ENCODE measurements at regions not wholly inside any gene's neighbourhood (a gene's known extent, or its start where the extent isn't known, plus 50 kb on each side); places are given as distances from the start of the nearest gene placed in this dataset.

DNA sequence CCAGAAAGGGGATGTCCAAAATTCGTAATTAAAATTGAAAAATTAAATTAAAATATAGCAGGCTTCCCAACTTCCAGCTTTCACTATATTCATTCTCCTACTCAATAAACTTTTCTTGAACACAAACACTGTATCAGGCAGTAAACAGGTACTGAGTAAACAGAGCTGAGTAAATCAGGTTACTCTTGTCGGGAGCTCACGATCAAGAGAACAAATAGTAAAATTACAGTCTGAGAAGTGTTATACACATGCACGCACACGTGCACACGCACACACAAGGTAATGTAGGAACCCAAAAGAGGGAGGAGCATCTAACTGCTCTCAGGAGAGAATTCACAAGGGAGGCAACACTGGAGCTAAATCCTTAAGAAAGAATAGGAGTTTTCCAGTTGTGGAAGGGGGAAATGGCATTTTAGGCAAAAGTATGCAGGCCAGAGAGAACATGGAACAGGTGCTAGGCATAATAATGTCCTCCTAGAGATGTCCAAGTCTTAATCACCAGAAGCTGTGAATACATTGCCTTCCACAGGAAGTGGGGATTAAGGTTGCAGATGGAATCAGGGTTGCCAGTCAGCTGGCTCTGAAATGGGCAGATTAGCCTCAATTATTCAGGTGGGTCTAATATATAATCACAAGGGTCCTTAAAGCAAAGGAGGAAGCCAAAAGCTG lies 598.8 kb upstream of the BRINP1 start:
- no peak overlapping the region for H3K27ac Mint-ChIP-seq
- H3K9me3 Mint-ChIP-seq = no peaks in the 10 kb centered on the region
- H3K4me1 Mint-ChIP-seq = peaks cover 20% of the 10 kb centered on the region
- TF ChIP-seq, protein P1, sequence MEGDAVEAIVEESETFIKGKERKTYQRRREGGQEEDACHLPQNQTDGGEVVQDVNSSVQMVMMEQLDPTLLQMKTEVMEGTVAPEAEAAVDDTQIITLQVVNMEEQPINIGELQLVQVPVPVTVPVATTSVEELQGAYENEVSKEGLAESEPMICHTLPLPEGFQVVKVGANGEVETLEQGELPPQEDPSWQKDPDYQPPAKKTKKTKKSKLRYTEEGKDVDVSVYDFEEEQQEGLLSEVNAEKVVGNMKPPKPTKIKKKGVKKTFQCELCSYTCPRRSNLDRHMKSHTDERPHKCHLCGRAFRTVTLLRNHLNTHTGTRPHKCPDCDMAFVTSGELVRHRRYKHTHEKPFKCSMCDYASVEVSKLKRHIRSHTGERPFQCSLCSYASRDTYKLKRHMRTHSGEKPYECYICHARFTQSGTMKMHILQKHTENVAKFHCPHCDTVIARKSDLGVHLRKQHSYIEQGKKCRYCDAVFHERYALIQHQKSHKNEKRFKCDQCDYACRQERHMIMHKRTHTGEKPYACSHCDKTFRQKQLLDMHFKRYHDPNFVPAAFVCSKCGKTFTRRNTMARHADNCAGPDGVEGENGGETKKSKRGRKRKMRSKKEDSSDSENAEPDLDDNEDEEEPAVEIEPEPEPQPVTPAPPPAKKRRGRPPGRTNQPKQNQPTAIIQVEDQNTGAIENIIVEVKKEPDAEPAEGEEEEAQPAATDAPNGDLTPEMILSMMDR (IDR thresholded peaks at IDR 0.05) = no peak
- no peak overlapping the region for H3K4me3 Mint-ChIP-seq
- H3K36me3 Mint-ChIP-seq (ENCODE audit: low read depth) = no peaks in the 10 kb centered on the region
- H3K27me3 Mint-ChIP-seq (ENCODE audit: low read depth, poor library complexity) = peaks cover 8% of the 10 kb centered on the region
- DNase-seq = no peak

DNA sequence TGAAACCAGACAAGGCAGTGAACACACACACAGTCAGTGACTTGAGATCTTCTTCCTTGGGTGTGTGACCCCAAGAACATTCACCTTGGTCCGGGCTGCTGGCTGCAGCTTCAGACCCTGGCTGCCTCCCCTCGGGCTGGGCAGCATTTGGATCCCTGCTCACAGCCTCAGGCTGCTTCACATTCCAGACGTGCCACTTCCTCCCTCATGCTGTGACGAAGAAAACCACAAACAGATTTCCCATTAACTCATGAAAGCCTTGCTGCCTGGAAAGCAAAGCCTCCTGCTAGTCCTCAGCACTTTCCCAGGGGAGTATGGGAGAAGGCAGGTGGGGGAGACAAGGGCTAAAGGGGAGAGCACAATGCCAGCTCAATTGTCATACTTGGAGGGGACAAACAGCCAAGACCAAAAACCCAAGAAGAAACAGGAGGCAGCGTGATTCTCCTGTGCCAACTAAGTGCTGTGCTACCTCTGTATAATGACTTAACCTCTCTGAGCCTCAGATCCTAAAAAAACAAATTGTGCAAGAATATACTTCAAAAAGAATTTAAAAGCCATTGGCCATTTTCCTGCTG lies 594.6 kb upstream of the BRINP1 start:
- peaks cover 8% of the 10 kb centered on the region for H3K27me3 Mint-ChIP-seq (ENCODE audit: low read depth, poor library complexity)
- no peaks in the 10 kb centered on the region for H3K9me3 Mint-ChIP-seq
- no peak overlapping the region for H3K4me3 Mint-ChIP-seq
- TF ChIP-seq, protein P1 (IDR thresholded peaks at IDR 0.05) = no peak
- no peak overlapping the region for H3K27ac Mint-ChIP-seq
- H3K4me1 Mint-ChIP-seq = peaks cover 17% of the 10 kb centered on the region
- DNase-seq = peak; percentile 37
- no peaks in the 10 kb centered on the region for H3K36me3 Mint-ChIP-seq (ENCODE audit: low read depth)

DNA sequence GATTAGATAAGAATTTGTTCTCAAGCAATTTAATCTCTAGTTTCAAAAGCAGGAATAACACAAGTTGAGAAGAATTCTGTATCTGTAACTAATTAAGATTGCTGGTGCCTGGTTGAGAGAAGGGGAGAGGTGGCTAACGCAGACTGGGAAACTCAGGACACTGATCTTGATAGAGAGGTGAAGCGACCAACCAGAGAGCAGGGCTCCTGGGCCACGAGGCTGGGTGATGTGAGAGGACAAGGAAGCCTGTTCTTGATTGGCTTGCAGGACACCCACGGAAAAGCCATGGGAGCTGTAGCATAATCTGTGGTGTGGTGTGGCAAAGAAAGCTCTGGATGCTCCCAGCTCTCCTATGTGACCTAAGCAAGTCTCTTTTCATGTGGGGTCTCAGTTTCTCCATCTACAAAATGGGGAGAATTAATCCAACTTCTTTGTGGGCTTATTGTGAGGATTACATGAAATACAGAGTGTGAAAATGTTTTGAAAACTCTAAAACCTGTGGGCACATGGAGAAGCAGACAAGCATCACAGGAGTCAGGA lies 594.1 kb upstream of the BRINP1 start:
- H3K4me1 Mint-ChIP-seq = peaks cover 15% of the 10 kb centered on the region
- H3K27ac Mint-ChIP-seq = no peak overlapping the region
- TF ChIP-seq, protein P1 (IDR thresholded peaks at IDR 0.05) = no peak

DNA sequence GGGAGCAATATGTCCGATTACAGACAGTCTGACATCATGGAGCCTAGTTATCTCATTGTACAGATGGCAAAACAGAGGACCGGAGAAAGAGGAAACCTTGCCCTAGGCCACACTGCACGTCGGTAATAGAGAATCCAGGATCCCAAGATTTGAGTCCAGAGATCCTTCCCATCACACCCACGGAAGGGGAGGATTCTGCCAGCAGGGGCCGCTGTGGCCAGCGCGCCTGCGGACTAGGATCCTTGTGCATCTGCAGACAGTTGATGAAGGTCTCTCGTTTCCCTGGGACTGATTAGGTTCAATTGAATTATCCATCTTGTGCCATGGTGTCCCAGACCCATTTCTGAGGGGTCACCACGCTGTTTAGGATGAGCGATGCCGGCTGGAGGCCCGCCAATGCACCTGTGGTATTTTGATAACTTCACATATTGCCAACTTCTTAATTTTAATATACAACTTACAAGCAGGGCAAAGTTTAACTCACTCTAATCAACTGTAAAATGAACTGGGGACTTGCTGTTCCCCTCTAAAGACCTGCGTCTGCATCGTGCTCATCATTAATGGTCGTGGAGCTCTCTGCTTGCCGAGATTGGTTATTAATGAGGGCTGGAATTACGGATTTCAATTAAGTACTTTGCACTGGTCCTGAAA lies 592.7 kb upstream of the BRINP1 start:
- Mint-ChIP-seq H3K4me1 (peaks cover 12% of the 10 kb centered on the region), H3K9me3 (no peaks in the 10 kb centered on the region), H3K27ac (no peak overlapping the region), H3K36me3 (ENCODE audit: low read depth) (no peaks in the 10 kb centered on the region), H3K27me3 (ENCODE audit: low read depth, poor library complexity) (peaks cover 6% of the 10 kb centered on the region), H3K4me3 (no peak overlapping the region)
- TF ChIP-seq, protein P1 (IDR thresholded peaks at IDR 0.05) = peak; percentile 83
- DNase-seq = peak; percentile 75

More for the DNA sequence above, 594.1 kb upstream of the BRINP1 start:
- peak; percentile 7 for DNase-seq
- Mint-ChIP-seq H3K27me3 (ENCODE audit: low read depth, poor library complexity) (peaks cover 8% of the 10 kb centered on the region), H3K9me3 (no peaks in the 10 kb centered on the region), H3K36me3 (ENCODE audit: low read depth) (no peaks in the 10 kb centered on the region), H3K4me3 (no peak overlapping the region)

DNA sequence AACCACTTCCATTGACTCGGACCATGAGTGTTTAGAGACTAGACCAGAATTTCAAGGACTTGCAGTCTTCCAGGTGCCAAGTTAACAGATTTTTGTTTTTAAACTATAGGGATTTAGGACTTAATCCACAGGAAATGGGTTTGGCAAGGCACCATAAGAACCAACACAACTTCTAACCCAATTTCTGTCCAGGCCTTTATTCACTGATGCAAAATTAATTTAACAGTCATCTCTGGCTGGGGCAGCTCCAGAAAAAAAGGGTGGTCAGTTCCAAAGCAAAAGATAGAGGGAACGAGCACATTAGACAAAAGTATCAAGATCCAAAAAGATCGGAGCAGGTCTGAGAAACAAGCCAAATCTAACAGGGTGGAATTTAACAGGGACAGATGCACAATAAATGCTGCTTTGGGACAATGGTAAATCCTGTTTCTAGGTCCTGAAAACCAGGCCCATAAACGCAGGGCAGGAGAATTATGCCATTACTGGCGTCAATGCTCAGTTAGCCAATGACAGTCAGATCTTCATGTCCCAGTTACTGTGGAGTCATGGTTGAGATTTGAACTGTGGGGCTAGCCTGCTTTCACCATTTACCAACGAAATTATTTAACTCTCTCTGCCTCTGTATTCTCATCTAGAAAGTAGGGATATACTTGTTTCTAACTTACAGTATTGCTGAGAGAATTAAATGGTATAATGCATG lies 590.8 kb upstream of the BRINP1 start:
- H3K4me1 Mint-ChIP-seq = peaks cover 12% of the 10 kb centered on the region
- DNase-seq = no peak
- no peaks in the 10 kb centered on the region for H3K9me3 Mint-ChIP-seq
- no peak overlapping the region for H3K4me3 Mint-ChIP-seq
- no peak overlapping the region for H3K27ac Mint-ChIP-seq
- H3K27me3 Mint-ChIP-seq (ENCODE audit: low read depth, poor library complexity) = peaks cover 6% of the 10 kb centered on the region
- TF ChIP-seq, protein P1 (IDR thresholded peaks at IDR 0.05) = no peak
- H3K36me3 Mint-ChIP-seq (ENCODE audit: low read depth) = no peaks in the 10 kb centered on the region

Data from nephron progenitor cell (in vitro differentiated cells).